Trophoblast cell (in vitro differentiated cells and primary cell): ENCODE measurements at regions not wholly inside any gene's neighbourhood (a gene's known extent, or its start where the extent isn't known, plus 50 kb on each side); places are given as distances from the start of the nearest gene placed in this dataset.

Source experiments
- DNase-seq, 2 donors: peaks; one replicate each; pipeline ENCODE4 v3.0.0-alpha.2; 2016
- H2AFZ ChIP-seq: 2 replicates; pipeline ENCODE4 v1.6.1; 2013; ENCODE audit warnings: low read length, moderate library complexity, mild to moderate bottlenecking; ENCODE audit not compliant: insufficient read depth, poor library complexity
- H2AK5ac ChIP-seq: 2 replicates; pipeline ENCODE4 v1.6.1; 2013; ENCODE audit warnings: mild to moderate bottlenecking, low read length
- H2BK120ac ChIP-seq: 2 replicates; pipeline ENCODE4 v1.6.1; 2013; ENCODE audit warnings: low read length, mild to moderate bottlenecking, moderate library complexity; ENCODE audit not compliant: insufficient read depth, poor library complexity
- H2BK12ac ChIP-seq: 2 replicates; pipeline ENCODE4 v1.6.1; 2013; ENCODE audit warnings: mild to moderate bottlenecking, low read length, moderate library complexity
- H2BK5ac ChIP-seq: 2 replicates; pipeline ENCODE4 v1.6.1; 2013; ENCODE audit warnings: low read length, low read depth, moderate library complexity, mild to moderate bottlenecking; ENCODE audit not compliant: poor library complexity
- H3K14ac ChIP-seq: 2 replicates; pipeline ENCODE4 v1.6.1; 2013; ENCODE audit warnings: mild to moderate bottlenecking, low read length
- H3K18ac ChIP-seq: 2 replicates; pipeline ENCODE4 v1.6.1; 2013; ENCODE audit warnings: mild to moderate bottlenecking, low read length
- H3K23ac ChIP-seq: 2 replicates; pipeline ENCODE4 v1.6.1; 2013; ENCODE audit warnings: low read length
- H3K27ac ChIP-seq: 2 replicates; pipeline ENCODE4 v1.5.1; 2013; ENCODE audit warnings: low read depth, mild to moderate bottlenecking, inconsistent platforms, low read length, moderate library complexity
- H3K27me3 ChIP-seq: 2 replicates; pipeline ENCODE4 v1.6.1; 2013; ENCODE audit warnings: inconsistent platforms, mild to moderate bottlenecking, low read length, moderate library complexity; ENCODE audit not compliant: insufficient read depth
- H3K36me3 ChIP-seq, 2 experiments: 1 replicate in 1 of 2; 2 replicates in 1 of 2; pipeline ENCODE4 v1.6.1; 2013; ENCODE audit warnings: low read length in 2 of 2, mild to moderate bottlenecking in 2 of 2, moderate library complexity in 1 of 2; ENCODE audit not compliant: insufficient read depth in 2 of 2, control insufficient read depth in 1 of 2
- H3K4ac ChIP-seq: 2 replicates; pipeline ENCODE4 v1.6.1; 2013; ENCODE audit warnings: low read depth, mild to moderate bottlenecking, low read length, moderate library complexity
- H3K4me1 ChIP-seq, 2 experiments: 1 replicate in 1 of 2; 2 replicates in 1 of 2; pipeline ENCODE4 v1.6.1; 2013; ENCODE audit warnings: low read length in 2 of 2, mild to moderate bottlenecking in 2 of 2, moderate library complexity in 1 of 2; ENCODE audit not compliant: insufficient read depth in 2 of 2, control insufficient read depth in 1 of 2
- H3K4me2 ChIP-seq: 2 replicates; pipeline ENCODE4 v1.6.1; 2013; ENCODE audit warnings: inconsistent platforms, mild to moderate bottlenecking, low read length, moderate library complexity
- H3K4me3 ChIP-seq: 2 replicates; pipeline ENCODE4 v1.5.1; 2013; ENCODE audit warnings: mild to moderate bottlenecking, low read depth, low read length, inconsistent platforms
- H3K79me1 ChIP-seq: one replicate; pipeline ENCODE4 v1.6.1; 2013; ENCODE audit warnings: low read length
- H3K79me2 ChIP-seq: 2 replicates; pipeline ENCODE4 v1.6.1; 2013; ENCODE audit warnings: low read length, mild to moderate bottlenecking; ENCODE audit not compliant: control insufficient read depth, insufficient read depth, poor library complexity
- H3K9ac ChIP-seq: 2 replicates; pipeline ENCODE4 v1.6.1; 2013; ENCODE audit warnings: mild to moderate bottlenecking, low read length
- H3K9me3 ChIP-seq: 2 replicates; pipeline ENCODE4 v1.6.1; 2013; ENCODE audit warnings: low read depth, mild to moderate bottlenecking, control low read depth, inconsistent platforms, low read length; ENCODE audit not compliant: insufficient read depth
- H4K12ac ChIP-seq: 2 replicates; pipeline ENCODE4 v1.6.1; 2013; ENCODE audit warnings: low read depth, mild to moderate bottlenecking, low read length, moderate library complexity
- H4K8ac ChIP-seq: 2 replicates; pipeline ENCODE4 v1.6.1; 2013; ENCODE audit warnings: low read depth, mild to moderate bottlenecking, low read length, moderate library complexity
- H4K91ac ChIP-seq: one replicate; pipeline ENCODE4 v1.6.1; 2013; ENCODE audit warnings: low read depth, mild to moderate bottlenecking, low read length, moderate library complexity
- WGBS: extraction: QIAGEN DNeasy Blood & Tissue Kit; methylation state at CpG from one replicate; pipeline ENCODE4 v1.1.7; 2013; ENCODE audit warnings: missing lambda C conversion rate; ENCODE audit not compliant: insufficient read length, insufficient coverage; ENCODE audit errors: extremely low coverage; 5-methylcytosine and 5-hydroxymethylcytosine counted together

DNA sequence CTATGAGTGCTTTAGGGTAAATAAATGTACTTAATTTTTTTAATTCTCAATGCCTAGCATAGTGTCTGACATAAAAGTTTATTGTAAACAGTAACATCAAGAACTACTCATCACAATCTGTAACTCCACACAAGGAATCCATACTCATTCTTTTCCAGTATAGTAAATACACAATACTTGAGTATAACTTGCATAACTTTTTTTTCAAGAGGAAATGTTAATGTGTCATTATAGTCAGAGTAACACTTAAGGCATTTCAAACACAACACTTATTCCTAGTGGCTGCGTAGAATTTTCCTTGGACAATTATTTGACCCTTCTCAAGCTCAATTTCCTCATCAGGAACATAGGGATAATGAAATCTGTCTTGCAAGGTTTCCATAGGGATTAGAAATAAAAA is 584.3 kb downstream of the CAAP1 start:
- WGBS: no CpG with 5 or more reads among the region's 1 CpG
- no peak overlapping the region for H2BK12ac ChIP-seq
- H3K79me1 ChIP-seq: no peaks in the 10 kb centered on the region
- no peak for DNase-seq
- no peak overlapping the region for H3K14ac ChIP-seq
- no peak overlapping the region for H4K8ac ChIP-seq
- no peak overlapping the region for H2BK5ac ChIP-seq
- H2BK120ac ChIP-seq: no peak overlapping the region
- no peaks in the 10 kb centered on the region for H3K4me1 ChIP-seq
- H3K4me3 ChIP-seq: no peak overlapping the region
- H3K36me3 ChIP-seq: no peaks in the 10 kb centered on the region
- H3K9me3 ChIP-seq: no peaks in the 10 kb centered on the region
- no peak overlapping the region for H4K12ac ChIP-seq
- H2AK5ac ChIP-seq: no peak overlapping the region
- no peak overlapping the region for H3K18ac ChIP-seq
- H4K91ac ChIP-seq: no peak overlapping the region
- no peak overlapping the region for H3K4ac ChIP-seq
- H3K23ac ChIP-seq: no peak overlapping the region
- H3K4me2 ChIP-seq: no peak overlapping the region
- H3K27ac ChIP-seq: no peak overlapping the region
- H2AFZ ChIP-seq: no peak overlapping the region
- no peaks in the 10 kb centered on the region for H3K79me2 ChIP-seq
- H3K27me3 ChIP-seq: no peaks in the 10 kb centered on the region
- H3K9ac ChIP-seq: no peak overlapping the region

GRCh38 chr9:26301659-26302058 is 590.9 kb downstream of the CAAP1 start:
- no CpG with 5 or more reads among the region's 1 CpG for WGBS
- H3K79me1 ChIP-seq: no peaks in the 10 kb centered on the region
- no peak for DNase-seq
- H3K9ac ChIP-seq: no peak overlapping the region
- no peak overlapping the region for H4K8ac ChIP-seq
- no peak overlapping the region for H2BK5ac ChIP-seq
- H2BK120ac ChIP-seq: no peak overlapping the region
- no peak overlapping the region for H2AK5ac ChIP-seq
- no peak overlapping the region for H3K27ac ChIP-seq
- no peaks in the 10 kb centered on the region for H3K9me3 ChIP-seq
- no peaks in the 10 kb centered on the region for H3K36me3 ChIP-seq
- H4K91ac ChIP-seq: no peak overlapping the region
- H3K4me1 ChIP-seq: no peaks in the 10 kb centered on the region
- no peak overlapping the region for H3K23ac ChIP-seq
- no peak overlapping the region for H3K4ac ChIP-seq
- H3K4me2 ChIP-seq: no peak overlapping the region
- H3K27me3 ChIP-seq: no peaks in the 10 kb centered on the region
- H3K18ac ChIP-seq: no peak overlapping the region
- H3K14ac ChIP-seq: no peak overlapping the region
- H2BK12ac ChIP-seq: no peak overlapping the region
- no peak overlapping the region for H2AFZ ChIP-seq
- no peak overlapping the region for H3K4me3 ChIP-seq
- H4K12ac ChIP-seq: no peak overlapping the region
- no peaks in the 10 kb centered on the region for H3K79me2 ChIP-seq

GRCh38 chr9:26301046-26301445 is 591.6 kb downstream of the CAAP1 start:
- Histone ChIP-seq H3K4ac (no peak overlapping the region), H3K4me2 (no peak overlapping the region), H3K36me3 (no peaks in the 10 kb centered on the region), H4K91ac (no peak overlapping the region), H3K23ac (no peak overlapping the region), H4K8ac (no peak overlapping the region), H3K18ac (no peak overlapping the region), H4K12ac (no peak overlapping the region), H2AFZ (no peak overlapping the region), H3K79me2 (no peaks in the 10 kb centered on the region), H3K27me3 (no peaks in the 10 kb centered on the region), H2BK5ac (no peak overlapping the region), H3K14ac (no peak overlapping the region), H2BK12ac (no peak overlapping the region), H3K4me1 (no peaks in the 10 kb centered on the region), H3K79me1 (no peaks in the 10 kb centered on the region), H3K9ac (no peak overlapping the region), H2BK120ac (no peak overlapping the region), H3K27ac (no peak overlapping the region), H3K4me3 (no peak overlapping the region), H2AK5ac (no peak overlapping the region), H3K9me3 (no peaks in the 10 kb centered on the region)
- WGBS: no CpG with 5 or more reads among the region's 3 CpGs
- no peak for DNase-seq

DNA sequence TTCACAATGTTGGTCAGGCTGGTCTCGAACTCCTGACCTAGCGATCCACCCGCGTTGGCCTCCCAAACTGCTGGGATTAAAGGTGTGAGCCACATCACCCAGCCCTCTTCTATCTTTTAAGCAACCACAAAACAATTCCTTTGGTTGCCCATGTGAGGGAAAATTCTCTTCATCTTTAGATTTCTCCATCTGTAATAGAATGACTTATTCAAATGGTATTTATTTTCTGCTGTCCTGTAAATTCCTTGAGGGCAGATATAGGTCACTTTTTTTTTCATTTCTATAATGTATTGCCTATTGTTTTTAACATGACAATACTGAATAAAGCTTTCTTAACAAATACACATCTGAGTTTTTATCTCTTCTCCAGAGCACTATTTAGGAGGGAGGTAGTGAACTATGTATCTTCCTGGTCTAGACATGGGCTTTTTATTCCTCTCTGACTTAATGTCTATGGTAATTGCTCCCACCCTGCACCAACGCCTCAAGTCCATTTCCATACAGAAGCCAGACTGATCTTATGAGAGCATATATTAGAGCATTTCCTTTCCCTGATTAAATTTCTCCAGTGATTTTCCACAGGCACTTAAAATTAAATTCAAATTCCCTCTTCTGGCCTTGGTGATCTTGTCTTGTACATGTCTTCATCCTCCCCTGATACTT is 595.6 kb downstream of the CAAP1 start:
- no peak overlapping the region for H4K91ac ChIP-seq
- no peak overlapping the region for H3K4me3 ChIP-seq
- H2BK5ac ChIP-seq: no peak overlapping the region
- no peak overlapping the region for H3K23ac ChIP-seq
- no peak overlapping the region for H3K9ac ChIP-seq
- H3K79me1 ChIP-seq: no peaks in the 10 kb centered on the region
- H3K9me3 ChIP-seq: no peaks in the 10 kb centered on the region
- WGBS: no CpG with 5 or more reads among the region's 5 CpGs
- H3K14ac ChIP-seq: no peak overlapping the region
- H3K36me3 ChIP-seq: no peaks in the 10 kb centered on the region
- H3K4me2 ChIP-seq: no peak overlapping the region
- no peaks in the 10 kb centered on the region for H3K27me3 ChIP-seq
- DNase-seq: no peak
- H3K18ac ChIP-seq: no peak overlapping the region
- H3K4me1 ChIP-seq: no peaks in the 10 kb centered on the region
- no peak overlapping the region for H2BK12ac ChIP-seq
- H4K8ac ChIP-seq: no peak overlapping the region
- no peak overlapping the region for H2BK120ac ChIP-seq
- no peak overlapping the region for H2AK5ac ChIP-seq
- H4K12ac ChIP-seq: no peak overlapping the region
- no peak overlapping the region for H3K4ac ChIP-seq
- no peaks in the 10 kb centered on the region for H3K79me2 ChIP-seq
- no peak overlapping the region for H3K27ac ChIP-seq
- no peak overlapping the region for H2AFZ ChIP-seq
